Upper lobe of left lung (tissue), 4 donors: ENCODE measurements at regions not wholly inside any gene's neighbourhood (a gene's known extent, or its start where the extent isn't known, plus 50 kb on each side); places are given as distances from the start of the nearest gene placed in this dataset.

Source experiments
- POLR2A ChIP-seq, 4 donors: fragments of 450-650 bp; IDR thresholded peaks; one replicate each; pipeline ENCODE4 v1.5.1; 2016 to 2017; ENCODE audit warnings: antibody characterized with exemption in 4 of 4, mild to moderate bottlenecking in 2 of 4
- POLR2AphosphoS5 ChIP-seq, 2 donors: sonication (generic); formaldehyde crosslinking; IDR thresholded peaks; one replicate each; pipeline ENCODE4 v1.5.1; 2017; ENCODE audit warnings: antibody characterized with exemption in 2 of 2

DNA sequence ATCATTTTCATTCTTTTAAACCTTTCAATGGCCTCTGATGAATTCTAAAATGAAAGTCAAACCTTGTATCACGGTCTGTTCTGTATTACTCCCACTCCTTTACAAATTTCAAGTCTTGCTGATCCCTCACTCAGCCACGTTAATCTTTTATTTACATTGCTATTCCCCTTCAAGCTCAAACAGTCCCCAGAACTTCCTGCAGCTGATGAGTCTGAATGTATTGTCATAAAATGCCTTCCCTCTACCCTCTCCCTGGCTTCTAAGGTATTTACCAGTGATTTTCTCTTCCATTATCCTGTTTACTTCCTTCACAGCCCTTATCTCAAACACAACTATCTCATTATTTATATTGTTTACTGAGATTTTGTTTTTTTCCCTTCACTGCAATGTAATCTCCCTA, 562.3 kb upstream of the C9orf72 start:
- TF ChIP-seq POLR2AphosphoS5 (IDR thresholded peaks at IDR 0.05), result no peak
- TF ChIP-seq POLR2A (IDR thresholded peaks at IDR 0.05), result no peak
